Fibroblast of upper back skin (primary cell): ENCODE measurements at regions not wholly inside any gene's neighbourhood (a gene's known extent, or its start where the extent isn't known, plus 50 kb on each side); places are given as distances from the start of the nearest gene placed in this dataset.
"Not testable (repeated sequence)": the region's sequence is repeated elsewhere in the genome, so short reads cannot be mapped to it uniquely, and the experiment has no call there.

Experiments used
- DNase-seq: peaks from one replicate; pipeline ENCODE4 v3.0.0-alpha.2; 2013

DNA sequence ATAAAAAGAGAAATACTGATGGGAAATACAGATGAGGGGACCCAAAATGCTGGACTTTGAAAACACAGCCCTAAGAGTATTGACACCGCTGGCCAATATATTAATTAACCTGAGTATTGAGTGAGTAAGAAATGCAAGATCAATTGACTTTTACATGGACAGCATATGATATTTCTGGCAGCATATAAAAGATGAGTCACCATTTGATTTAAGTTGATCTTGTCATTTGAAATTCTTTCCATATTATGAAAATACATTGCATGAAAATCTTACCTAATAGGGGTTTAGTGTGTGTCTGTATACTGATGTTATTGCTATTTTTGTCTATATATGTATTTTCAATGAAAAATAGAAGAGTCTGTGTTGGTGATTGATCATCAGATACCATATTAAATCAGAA, 619.6 kb downstream of the KCTD12 start:
- peak; percentile 28 for DNase-seq

DNA sequence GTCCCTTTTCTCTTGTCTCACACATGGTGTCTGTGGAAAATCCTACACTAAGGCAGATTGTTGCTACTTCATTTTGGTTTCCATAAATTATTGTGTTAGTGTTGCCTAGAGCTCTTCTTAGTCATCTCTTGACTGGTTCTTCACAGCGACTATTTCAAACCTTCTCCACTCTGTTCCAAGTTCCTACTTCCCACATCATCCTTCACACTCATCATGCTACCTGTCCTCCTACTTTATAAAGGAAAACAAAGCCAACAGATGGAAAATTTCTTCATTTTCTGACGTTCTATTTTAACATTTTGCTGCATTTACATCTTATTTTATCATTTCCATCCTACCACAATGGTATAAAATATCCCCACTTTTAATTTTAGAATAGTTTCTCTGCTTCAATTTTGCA, 614.1 kb downstream of the LMO7 start:
- DNase-seq = no peak

DNA sequence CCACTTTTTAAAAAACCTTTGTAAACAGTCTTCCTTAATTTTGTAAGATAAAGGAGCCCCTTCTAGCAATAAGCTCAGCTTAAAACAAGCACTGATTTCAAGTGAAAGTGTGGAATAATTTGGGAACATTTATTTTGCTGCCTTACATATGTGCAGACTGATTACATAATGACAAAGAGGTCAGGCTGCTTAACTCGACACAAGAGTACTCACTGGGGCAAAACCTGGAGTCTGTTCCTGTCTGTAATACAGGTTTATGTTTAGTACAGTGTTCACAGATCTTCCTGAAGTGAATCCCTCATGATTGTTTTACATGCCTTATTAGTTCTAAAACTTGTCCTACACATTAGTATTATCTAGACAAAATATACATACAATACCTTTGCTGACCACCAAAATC, 609.8 kb downstream of the LMO7 start:
- DNase-seq = no peak

DNA sequence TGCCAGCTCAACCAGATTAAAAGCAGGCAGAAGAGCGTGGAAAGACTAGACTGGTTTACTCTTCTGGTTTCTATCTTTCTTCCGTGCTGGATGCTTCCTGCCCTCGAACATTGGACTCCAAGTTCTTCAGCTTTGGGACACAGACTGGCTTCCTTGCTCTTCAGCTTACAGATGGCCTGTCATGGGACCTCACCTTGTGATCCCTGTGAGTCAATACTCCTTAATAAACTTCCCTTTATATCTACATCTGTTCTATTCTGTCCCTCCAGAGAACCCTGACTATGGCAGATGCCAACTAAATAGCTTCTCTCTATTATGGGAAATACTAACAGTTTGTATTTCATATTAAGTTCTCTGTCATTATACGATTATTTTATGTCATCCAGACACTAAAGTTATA, 609.1 kb downstream of the LMO7 start:
- no peak for DNase-seq

DNA sequence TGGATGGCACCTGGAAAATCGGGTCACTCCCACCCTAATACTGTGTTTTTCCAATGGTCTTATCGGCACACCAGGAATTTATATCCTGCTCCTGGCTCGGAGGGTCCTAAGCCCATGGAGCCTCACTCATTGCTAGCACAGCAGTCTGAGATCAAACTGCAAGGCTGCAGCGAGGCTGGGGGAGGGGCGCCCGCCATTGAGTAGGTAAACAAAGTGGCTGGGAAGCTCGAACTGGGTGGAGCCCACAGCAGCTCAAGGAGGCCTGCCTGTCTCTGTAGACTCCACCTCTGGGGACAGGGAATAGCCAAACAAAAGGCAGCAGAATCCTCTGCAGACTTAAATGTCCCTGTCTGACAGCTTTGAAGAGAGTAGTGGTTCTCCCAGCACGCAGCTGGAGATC, 607.0 kb downstream of the LMO7 start:
- DNase-seq = not testable (repeated sequence)

DNA sequence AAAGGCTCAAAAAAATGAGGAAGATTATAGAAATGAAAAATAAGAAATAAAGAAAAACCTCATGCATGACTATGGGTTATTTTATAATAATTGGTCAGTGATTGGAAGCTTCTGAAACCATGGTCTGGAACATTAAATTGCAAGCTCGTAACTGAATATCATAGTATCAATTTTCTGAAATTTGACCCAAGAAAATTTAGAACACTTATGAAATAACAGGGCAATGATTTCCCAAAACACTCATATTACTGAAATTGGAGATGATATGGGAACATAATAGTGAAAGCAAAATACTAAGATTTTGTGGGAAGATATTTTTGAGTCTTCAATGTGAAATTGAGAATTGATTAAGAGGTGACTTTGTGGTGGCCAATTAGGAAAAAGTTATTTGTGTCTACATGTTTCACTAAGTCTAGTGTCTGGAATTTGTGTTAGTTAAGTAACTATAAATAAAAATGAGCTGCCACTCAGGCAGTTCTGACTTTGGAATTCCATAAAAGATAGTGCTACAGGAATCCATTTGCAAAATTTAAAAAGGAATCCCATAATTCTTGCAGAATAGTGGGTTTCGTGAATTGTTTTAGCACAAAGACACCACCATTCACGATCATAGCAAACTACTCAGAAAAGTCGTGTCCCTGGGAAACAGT, 603.0 kb downstream of the LMO7 start:
- DNase-seq = no peak

DNA sequence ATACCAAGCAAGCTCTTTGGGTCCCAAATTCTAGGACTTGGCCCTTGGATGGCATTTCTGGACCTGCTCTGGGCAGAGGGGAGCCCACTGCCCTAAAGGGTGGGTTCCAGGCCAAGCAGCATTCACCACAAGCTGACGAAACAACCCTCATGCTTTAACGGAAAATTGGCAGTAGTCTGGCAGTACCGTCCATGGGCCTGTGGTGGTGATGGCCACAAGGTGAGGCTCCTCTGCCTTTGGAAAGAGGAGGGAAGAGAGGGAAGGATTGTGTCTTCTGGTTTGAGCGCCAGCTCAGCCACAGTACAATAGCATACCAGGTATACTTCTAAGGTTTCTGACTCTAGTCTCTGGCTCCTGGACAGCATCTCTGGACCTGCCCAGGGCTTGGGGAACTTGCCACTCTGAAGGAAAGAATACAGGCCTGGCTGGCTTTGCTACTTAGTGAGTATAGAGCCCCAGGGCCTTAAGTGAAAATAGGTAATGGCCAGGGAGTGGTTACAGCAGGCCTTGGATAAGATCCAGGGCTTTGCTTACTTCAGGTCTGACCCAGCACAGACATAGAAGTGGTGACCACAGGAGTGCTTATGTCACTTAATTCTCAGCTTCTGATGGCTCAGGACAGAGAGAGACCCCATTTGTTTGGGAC, 595.5 kb downstream of the LMO7 start:
- no peak for DNase-seq

DNA sequence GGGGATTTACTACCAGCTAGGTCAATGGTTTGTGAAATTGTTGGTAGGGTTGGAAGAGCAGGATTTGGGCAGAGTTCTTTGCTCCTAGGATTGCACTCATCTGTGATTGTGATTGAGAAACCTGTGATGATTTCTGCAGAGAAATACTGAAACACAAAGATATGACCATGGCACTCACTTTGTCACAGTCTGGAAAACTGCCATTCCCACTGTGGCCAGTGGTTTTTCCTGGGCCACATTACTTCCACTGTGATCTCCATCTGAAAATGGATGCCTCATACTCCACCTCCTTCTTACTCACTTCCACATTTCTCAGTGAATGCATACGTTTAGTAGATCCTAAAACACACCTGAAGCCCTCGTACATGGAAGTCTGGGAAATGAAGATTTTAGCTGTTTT, 593.2 kb downstream of the LMO7 start:
- no peak for DNase-seq

DNA sequence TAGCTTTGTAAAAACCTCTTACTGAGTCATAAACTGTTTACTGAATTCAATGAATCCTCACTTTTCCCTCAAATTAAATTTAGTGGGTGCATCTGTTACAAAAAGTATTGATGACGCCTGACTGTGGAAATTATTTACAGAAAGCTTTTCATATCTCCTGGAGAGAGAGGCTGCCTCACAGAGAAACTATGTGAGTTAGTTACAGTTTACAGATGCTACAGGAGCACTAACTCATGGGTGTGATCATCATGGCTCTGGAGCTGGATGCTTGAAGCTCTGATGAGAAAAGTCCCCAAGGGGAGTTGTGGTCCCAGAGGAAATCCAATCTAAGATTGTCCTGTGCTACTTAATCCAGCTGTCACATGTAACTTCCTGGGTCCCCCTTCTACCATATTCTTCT, 590.8 kb downstream of the LMO7 start:
- DNase-seq = no peak

DNA sequence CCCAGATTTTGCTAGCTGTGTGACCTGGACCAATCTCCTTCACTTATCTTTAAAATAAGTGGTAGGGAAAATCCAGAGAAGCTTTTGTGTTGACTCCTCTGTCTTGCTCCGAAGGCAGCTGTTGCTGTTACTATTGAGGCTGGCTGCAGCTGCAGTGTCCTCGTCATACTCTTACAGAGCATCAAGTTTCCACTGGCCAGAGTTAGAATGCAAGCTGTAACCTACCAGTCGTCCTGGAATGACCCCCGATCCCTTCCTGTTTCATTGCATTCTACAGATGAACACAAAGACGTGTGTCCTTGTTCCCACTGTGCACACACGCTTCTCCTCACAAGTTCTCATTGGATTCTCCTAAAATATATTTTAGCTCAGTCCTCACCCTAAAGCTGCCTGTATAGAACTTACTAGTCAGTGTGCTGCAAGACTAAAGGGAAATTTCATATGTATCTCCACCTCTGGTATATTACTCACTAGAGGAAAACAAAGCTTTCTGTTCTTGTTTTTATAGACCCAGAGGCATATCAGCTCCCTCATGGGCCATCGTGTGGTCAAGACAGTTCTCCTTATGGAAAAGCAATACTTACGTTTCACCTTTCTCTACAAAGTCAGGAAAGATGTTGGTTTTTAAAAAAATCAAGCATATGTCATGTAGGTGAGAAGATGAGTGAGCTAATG, 589.8 kb downstream of the LMO7 start:
- DNase-seq = peak; percentile 49

DNA sequence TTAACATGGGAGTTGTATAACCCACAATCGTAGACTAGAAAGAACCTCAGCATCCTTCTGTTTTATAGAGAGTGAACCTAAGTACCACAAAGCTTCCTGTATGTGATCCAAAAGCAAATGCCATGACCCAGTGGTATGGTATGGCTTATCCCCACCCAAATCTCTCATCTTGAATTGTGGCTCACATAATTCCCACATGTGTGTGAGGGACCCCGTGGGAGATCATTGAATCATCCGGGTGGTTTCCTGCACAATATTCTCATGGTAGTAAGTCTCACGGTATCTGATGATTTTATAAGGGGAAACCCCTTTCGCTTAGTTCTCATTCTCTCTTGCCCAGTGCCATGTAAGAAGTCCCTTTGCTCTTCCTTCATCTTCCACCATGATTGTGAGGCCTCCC, 587.9 kb downstream of the LMO7 start:
- DNase-seq = no peak

DNA sequence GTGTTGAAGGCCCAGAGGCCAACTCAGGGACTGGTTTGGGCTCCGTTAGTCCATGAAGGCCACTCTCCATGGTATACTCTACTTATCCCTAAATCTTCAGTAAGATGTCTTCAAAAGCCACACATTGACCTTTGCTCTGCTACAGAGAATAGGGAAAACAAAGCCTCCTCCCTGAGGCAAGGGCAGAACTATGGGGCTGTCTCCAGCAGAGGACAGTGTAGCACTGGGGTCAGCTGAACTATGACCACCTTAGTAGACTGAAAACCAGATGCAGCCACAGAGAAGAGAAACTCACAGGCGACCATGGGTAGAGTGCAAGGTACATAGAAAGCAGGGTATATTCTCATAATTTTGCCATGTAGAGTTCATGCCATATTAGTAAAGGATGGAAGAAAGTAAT, 587.4 kb downstream of the LMO7 start:
- no peak for DNase-seq

DNA sequence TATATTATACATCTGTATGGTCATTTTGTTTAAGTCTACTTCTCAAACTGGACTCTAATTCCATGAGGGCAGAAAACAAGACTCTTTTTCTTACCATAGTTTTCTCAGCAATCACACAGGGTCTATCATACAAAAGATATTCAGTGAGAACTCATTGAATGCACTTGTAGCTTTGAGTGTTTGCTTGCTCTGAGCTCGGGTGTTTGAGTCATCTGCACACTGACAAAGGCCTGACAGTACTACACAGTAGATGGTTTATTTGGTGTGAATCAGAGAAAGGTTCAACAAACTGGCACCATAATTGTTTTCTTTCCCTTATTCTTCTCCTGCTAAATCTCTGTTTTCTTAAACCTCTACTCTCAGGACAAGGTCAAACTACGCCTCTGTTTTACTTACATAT, 586.4 kb downstream of the LMO7 start:
- DNase-seq = no peak

DNA sequence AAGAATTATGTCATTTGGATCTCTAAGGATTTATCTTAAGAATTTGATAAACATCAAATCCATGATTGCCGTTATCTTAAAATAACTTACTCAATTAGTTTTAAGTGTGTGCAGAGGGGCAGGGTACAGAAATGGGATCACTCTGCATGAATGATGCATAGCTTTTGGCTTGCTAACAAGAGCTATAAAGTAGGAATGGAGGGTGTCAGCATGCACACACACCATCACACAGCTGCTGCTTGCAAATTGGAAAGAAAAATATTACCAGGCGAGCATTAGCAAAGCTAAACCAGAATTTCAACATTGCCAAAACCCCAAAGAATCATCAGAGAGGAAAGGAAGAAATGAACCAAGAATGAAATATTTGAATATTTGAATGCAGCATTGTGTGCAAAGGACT, 580.6 kb downstream of the LMO7 start:
- peak; percentile 46 for DNase-seq

DNA sequence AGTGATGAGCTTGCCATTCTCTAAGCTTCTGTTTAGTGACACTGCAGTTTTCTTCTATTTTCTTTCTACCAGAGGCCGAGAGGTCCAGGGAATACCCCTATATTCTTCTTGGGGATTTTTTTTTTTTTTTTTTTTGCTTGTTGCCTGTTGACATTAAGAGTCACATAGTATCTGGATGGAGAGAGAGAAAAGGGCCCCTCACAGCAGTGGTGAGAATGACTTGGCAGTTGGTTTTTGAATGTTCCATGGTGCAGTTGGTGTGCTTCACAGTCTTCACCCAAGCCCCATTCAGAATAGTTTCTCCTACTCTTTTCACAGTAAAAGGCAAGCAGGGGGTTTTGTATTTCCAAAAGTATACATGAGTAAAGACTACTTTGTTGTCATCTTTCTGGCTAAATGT, 577.9 kb downstream of the LMO7 start:
- DNase-seq = no peak

DNA sequence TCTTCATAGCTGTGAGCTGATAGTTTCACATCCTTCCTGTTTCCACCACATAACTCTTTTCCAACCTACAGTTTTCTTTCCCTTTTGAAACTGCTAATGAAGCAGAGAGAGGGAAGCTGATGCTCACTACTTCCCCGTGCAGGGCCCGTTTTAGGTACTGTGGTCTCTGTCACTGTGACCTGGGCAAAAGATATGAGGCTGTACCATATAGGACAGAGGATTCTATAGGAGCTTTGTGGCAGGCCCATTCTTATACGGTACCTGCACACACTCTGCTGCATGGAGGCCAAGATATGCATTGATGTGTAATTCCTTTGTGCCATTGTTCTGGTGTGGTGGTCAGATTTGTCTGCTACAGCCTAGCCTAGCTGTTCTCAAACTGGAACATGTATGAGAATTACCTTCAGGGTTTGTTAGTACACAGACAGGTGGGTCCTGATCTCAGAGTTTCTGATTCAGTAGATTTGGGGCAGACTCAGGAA, 577.3 kb downstream of the LMO7 start:
- DNase-seq = no peak

DNA sequence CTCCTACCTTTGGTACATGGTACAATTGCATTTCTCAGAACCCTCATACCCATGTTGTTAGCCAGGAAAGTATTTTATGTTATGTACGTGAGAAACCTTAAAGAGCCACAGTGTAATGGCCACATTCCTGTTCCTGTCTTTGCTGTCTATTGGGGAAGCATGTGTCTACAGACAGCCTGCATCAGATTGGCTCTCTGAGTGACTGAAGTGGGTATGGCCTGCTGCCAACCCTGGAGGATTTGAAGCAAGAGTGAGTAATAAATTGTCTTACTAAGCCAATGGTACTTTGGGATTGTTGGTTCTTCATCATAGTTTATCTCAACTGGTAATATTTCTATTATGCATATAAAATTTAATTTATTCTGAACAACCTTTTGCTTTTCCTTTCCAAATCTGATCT, 574.1 kb downstream of the LMO7 start:
- DNase-seq = peak; percentile 59

DNA sequence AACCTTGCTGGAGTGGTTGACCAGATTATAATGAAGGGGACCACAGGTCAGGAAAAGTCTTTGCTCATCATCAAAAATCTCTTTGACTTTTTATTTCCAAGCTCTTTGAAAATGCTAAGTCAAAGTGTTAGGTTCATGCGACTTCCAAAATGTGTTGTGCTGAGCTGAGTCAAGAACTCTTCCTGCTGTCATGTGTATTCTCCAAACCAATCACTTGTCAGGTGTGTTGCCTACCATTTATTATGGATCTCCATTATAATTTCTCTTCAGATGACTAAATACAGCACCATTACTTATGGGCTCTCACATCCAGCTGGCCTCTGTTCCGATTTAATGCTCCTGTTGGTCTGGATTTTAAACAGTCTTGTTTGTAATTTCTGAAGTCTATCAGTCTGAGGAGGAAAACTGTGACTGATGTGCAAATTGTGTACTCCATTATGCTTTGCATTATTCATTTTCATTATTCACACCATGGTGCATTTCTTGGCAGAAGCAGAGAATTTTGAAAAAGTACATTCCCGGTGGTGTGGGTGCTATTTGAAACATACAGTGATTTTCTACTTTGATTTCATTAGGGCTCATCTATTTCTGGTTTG, 562.5 kb downstream of the LMO7 start:
- no peak for DNase-seq

DNA sequence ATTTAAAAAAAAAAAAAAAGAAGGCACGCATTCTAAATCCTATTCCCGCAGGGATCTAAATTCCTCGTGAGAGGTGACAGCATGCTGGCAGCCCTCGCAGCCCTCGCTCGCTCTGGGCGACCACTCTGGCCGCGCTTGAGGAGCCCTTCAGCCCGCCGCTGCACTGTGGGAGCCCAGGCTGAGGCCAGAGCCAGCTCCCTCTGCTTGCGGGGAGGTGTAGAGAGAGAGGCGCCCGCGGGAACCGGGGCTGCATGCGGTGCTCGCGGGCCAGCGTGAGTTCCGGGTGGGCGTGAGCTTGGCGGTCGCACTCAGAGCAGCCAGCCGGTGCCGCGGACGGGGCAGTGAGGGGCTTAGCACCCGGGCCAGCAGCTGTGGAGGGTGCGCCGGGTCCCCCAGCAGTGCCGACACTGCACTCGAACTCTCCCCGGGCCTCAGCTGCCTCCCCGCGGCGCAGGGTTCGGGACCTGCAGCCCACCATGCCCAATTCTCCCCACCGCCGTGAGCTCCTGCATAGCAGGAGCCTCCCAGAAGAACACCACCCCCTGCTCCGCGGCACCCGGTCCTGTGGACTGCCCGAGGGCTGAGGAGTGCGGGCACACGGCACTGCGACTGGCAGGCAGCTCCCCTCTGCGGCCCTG, 553.9 kb downstream of the LMO7 start:
- DNase-seq = no peak

DNA sequence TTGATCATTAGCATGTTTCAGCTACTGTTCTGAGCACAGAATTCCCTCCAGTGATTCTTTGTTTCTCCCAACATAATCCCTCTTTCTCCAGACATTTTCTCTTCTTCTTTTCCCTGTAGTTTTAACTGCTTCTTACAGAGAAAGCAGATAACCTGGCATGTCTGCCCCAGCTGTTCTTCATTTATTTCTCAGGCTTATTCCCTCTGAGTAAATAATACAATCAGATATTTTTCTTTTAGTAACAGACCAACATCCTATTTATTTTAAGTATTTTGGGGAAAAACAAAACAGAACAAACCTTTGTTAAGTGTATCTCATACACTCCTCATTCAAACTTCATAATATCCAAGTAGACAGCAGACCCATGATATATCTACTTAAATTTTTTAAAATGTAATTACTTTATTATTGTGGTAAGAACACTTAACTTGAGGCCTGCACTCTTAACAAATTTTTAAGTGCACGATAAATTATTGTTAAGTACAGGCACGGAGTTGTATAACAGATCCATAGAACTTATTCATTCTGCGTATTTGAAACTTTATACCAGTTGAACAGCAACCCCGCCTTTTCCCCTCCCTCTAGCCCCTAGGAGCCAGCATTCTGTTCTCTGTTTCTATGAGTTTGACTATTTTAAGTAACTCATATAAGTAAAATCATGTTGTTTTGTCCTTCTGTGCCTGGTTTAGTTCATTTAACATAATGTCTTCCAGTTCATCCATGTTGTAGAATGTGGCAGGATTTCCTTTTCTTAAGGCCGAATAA, 540.0 kb downstream of the LMO7 start:
- no peak for DNase-seq

DNA sequence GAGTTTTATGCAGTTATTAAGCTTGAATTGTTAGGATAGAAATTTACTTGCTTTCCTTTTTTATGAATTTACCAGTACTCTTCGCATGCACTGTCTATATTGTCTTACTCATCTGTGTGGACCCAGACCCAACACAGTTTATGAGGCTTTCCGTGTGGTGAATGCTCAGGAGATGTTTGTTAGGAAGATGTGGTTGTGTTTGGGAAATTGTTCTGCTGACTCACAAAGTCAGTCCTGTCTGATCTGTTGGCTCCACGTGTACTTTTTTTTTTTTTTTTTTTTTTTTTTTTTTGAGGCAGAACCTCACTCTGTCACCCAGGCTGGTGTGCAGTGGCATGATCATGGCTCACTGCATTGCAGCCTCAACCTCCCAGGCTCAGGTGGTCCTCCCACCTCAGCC, 532.5 kb downstream of the LMO7 start:
- no peak for DNase-seq

DNA sequence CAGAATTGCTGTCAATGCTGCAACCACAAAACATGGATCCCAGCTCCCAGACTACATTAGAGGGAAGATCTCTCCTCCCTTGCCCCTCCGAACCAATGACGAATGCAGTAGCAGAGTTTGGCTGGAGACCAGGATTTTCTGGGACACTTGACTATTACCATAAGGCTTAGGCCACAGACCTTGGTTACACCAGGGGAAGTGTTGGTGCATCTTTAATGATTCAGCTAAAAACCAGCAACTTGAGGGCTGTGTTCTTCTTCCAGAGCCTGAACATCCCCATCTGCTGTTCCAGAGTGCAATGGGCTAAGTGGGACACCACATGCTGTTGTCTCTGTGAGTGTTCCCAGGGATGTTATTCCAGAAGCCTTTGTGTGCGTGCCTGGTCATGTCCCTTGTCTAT, 528.2 kb downstream of the LMO7 start:
- DNase-seq = peak; percentile 9

DNA sequence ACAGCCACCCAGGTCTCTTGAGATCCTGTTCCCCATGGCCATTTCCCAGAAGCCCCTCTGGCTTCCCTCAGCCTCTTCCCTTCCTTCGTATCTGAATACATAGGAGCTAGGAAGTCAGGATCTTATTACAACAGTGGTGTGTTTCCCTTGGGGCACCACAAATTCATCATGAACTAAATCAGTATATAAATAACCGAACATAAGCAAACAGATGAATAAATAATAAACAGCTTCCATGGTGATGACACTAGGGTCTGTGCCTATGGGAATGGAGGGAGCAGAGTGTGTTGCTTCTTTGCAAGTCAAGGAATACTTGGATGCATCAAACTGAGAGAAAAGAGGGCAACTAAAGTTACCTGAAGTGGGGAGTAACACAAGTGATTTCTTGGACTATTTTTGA, 527.6 kb downstream of the LMO7 start:
- DNase-seq = no peak
